ENCODE measurements at regions not wholly inside any gene's neighbourhood (a gene's known extent, or its start where the extent isn't known, plus 50 kb on each side); places are given as distances from the start of the nearest gene placed in this dataset.

DNA sequence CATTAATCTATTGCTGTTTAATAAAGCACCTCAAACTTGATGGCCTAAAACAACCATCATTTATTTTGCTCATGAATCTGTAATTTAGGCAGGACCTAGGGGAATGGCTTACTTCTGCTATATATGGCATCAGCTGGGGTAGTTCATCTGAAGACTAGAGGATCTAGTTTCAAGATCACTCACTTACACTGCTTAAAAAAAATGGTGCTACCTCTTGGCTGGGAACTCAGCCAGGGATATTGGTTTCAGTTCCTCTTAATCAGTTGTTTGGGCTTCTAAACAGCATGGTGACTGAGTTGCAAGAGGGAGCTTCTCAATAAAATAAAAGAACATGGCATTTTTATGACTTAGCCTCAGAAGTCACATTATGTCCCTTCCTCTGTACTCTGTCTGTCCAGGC, 142.0 kb downstream of the FAM114A2 start:
- TF ChIP-seq, protein P1, sequence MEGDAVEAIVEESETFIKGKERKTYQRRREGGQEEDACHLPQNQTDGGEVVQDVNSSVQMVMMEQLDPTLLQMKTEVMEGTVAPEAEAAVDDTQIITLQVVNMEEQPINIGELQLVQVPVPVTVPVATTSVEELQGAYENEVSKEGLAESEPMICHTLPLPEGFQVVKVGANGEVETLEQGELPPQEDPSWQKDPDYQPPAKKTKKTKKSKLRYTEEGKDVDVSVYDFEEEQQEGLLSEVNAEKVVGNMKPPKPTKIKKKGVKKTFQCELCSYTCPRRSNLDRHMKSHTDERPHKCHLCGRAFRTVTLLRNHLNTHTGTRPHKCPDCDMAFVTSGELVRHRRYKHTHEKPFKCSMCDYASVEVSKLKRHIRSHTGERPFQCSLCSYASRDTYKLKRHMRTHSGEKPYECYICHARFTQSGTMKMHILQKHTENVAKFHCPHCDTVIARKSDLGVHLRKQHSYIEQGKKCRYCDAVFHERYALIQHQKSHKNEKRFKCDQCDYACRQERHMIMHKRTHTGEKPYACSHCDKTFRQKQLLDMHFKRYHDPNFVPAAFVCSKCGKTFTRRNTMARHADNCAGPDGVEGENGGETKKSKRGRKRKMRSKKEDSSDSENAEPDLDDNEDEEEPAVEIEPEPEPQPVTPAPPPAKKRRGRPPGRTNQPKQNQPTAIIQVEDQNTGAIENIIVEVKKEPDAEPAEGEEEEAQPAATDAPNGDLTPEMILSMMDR (conservative IDR thresholded peaks at IDR 0.05; ENCODE audit: low read depth, low read length) = no peak
- no peak for TF ChIP-seq EZH2 (IDR thresholded peaks at IDR 0.05; ENCODE audit: low read length, unreplicated experiment)
